ENCODE measurements at regions not wholly inside any gene's neighbourhood (a gene's known extent, or its start where the extent isn't known, plus 50 kb on each side); places are given as distances from the start of the nearest gene placed in this dataset.

DNA sequence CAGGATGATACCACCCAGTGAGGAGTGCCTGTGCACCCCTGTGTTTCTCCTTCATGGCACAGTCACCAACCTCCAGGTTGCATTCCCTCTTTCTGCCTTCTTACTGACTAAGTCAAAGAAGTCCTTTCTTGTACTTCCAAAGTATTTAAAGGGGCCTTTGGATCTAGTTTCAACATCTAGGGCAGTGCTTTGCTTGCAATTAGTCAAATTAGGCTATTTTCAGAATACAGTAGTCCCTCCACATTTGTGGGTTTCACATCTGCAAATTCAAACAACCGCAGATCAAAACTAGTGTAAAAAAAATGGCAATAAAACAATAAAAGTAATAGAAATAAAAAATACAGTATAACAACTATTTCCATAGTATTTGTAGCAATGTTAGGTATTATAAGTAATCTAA lies 333.9 kb upstream of the SEMA6A start:
- TF ChIP-seq, protein P1, sequence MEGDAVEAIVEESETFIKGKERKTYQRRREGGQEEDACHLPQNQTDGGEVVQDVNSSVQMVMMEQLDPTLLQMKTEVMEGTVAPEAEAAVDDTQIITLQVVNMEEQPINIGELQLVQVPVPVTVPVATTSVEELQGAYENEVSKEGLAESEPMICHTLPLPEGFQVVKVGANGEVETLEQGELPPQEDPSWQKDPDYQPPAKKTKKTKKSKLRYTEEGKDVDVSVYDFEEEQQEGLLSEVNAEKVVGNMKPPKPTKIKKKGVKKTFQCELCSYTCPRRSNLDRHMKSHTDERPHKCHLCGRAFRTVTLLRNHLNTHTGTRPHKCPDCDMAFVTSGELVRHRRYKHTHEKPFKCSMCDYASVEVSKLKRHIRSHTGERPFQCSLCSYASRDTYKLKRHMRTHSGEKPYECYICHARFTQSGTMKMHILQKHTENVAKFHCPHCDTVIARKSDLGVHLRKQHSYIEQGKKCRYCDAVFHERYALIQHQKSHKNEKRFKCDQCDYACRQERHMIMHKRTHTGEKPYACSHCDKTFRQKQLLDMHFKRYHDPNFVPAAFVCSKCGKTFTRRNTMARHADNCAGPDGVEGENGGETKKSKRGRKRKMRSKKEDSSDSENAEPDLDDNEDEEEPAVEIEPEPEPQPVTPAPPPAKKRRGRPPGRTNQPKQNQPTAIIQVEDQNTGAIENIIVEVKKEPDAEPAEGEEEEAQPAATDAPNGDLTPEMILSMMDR (IDR thresholded peaks at IDR 0.05), result no peak
- TF ChIP-seq POLR2AphosphoS5 (IDR thresholded peaks at IDR 0.05), result no peak
